Panc1 (cell line): ENCODE measurements at regions not wholly inside any gene's neighbourhood (a gene's known extent, or its start where the extent isn't known, plus 50 kb on each side); places are given as distances from the start of the nearest gene placed in this dataset.

Experiments
- ATAC-seq: fragments of 200-7000 bp; cut with Tn5 transposase; 2 replicates; pipeline ENCODE4 v1.9.1; 2020; ENCODE audit warnings: mild to moderate bottlenecking, moderate library complexity
- BruUV-seq: library from RNA; stranded (reverse); fragments of 400-500 nt; replicated peaks from 2 replicates; lab custom pipeline; 2021; lab: Mats Ljungman, UMichigan
- CTCF ChIA-PET: fragments of 300-600 bp; sonication (Branson Sonifier 250); formaldehyde crosslinking; loops from one replicate; lab custom pipeline; 2022; ENCODE audit warnings: antibody characterized with exemption; lab: Charles Lee
- POLR2A ChIA-PET: fragments of 300-600 bp; sonication (Branson Sonifier 250); formaldehyde crosslinking; loops from one replicate; lab custom pipeline; 2022; ENCODE audit warnings: antibody characterized with exemption; lab: Charles Lee
- DNase-seq: peaks from one replicate; pipeline ENCODE4 v3.0.0-alpha.2; 2010; ENCODE audit warnings: low read depth, low spot score
- H3K27ac ChIP-seq: 2 replicates; pipeline ENCODE4 v1.5.1; 2011; ENCODE audit warnings: mild to moderate bottlenecking, low read length, inconsistent platforms
- H3K27me3 ChIP-seq: fragments of 200-500 bp; sonication (Bioruptor generic); 2 replicates; pipeline ENCODE4 v1.6.0; 2014; ENCODE audit warnings: low read length, inconsistent platforms; ENCODE audit not compliant: control insufficient read depth, insufficient read depth
- H3K36me3 ChIP-seq: fragments of 200-500 bp; sonication (Bioruptor generic); 2 replicates; pipeline ENCODE4 v1.5.1; 2014; ENCODE audit warnings: inconsistent platforms, mild to moderate bottlenecking, low read length, moderate library complexity; ENCODE audit not compliant: control insufficient read depth, insufficient read depth
- H3K4me1 ChIP-seq: 2 replicates; pipeline ENCODE4 v1.5.1; 2011; ENCODE audit warnings: inconsistent platforms, mild to moderate bottlenecking, low read length, moderate library complexity; ENCODE audit not compliant: control insufficient read depth, insufficient read depth
- H3K4me3 ChIP-seq, 2 experiments: 2 replicates each; pipeline ENCODE4 v1.5.1; 2011 to 2012; ENCODE audit warnings: low read depth in 2 of 2, low read length in 2 of 2, mild to moderate bottlenecking in 2 of 2, inconsistent platforms in 1 of 2, moderate library complexity in 1 of 2
- H3K9me3 ChIP-seq: fragments of 200-500 bp; sonication (Bioruptor generic); 2 replicates; pipeline ENCODE4 v1.5.1; 2014; ENCODE audit warnings: low read depth, mild to moderate bottlenecking, inconsistent platforms, low read length, moderate library complexity; ENCODE audit not compliant: control insufficient read depth, insufficient read depth
- POLR2AphosphoS5 ChIP-seq: IDR thresholded peaks from 2 replicates; pipeline ENCODE4 v1.6.1; 2012; ENCODE audit warnings: mild to moderate bottlenecking, low read depth, low read length, moderate library complexity
- SIN3A ChIP-seq: IDR thresholded peaks from 2 replicates; pipeline ENCODE4 v1.6.1; 2012; ENCODE audit warnings: low read depth, mild to moderate bottlenecking, low read length, moderate library complexity, borderline replicate concordance; ENCODE audit not compliant: insufficient read depth
- TCF7L2 ChIP-seq: IDR thresholded peaks from 2 replicates; pipeline ENCODE4 v1.6.1; 2011; ENCODE audit warnings: mild to moderate bottlenecking, low read depth, low read length, inconsistent platforms
- in situ Hi-C: cut with HindIII; loops from 2 replicates; pipeline ENCODE4 v1.10.0; 2016; ENCODE audit warnings: low sequenced_read_pairs, low pct_unique_long_range_greater_than_20kb
- intact Hi-C: fragments of 100-400 bp; cut with micrococcal nuclease; formaldehyde crosslinking; loops from one replicate; pipeline ENCODE4 v1.10.0; 2022; ENCODE audit not compliant: unreplicated experiment
- TF ChIP-seq, protein P1 (sequence below): fragments of 450-650 bp; IDR thresholded peaks from 2 replicates; pipeline ENCODE4 v1.5.1; 2017; ENCODE audit warnings: mild to moderate bottlenecking
- TF ChIP-seq, protein P2 (sequence below), 2 experiments: IDR thresholded peaks; 2 replicates each; pipeline ENCODE4 v1.6.1; 2011 to 2012; ENCODE audit warnings: low read depth in 2 of 2, control low read depth in 1 of 2, low read length in 1 of 2, mild to moderate bottlenecking in 1 of 2, moderate library complexity in 1 of 2; ENCODE audit not compliant: insufficient read depth in 1 of 2

DNA sequence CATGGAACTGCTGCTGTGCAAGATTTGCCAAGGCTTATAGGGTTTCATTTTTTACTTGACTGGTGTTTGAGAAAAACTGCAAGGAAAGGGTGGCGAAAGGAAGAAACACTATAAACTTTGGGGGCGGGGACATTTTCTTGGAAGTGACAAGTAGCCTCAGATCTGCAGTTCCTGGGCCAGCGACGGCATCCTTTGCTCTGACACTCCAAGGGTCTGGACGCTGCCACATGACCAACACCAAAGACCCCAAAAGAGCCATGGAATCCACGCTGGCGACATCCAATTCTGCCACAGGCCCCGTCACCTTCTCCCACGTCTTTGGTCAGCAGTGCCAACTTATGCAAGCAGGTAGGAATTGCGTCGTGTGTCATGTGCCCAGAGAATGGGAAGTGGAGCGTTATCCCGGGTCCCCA, 193.4 kb downstream of the PRDM2 start:
- POLR2A ChIA-PET, result no interaction called here
- H3K9me3 ChIP-seq, result no peaks in the 10 kb centered on the region
- no peak for ATAC-seq
- no TSS peak for BruUV-seq
- TF ChIP-seq TCF7L2 (no peak), POLR2AphosphoS5 (no peak), SIN3A (no peak)
- TF ChIP-seq, protein P1, sequence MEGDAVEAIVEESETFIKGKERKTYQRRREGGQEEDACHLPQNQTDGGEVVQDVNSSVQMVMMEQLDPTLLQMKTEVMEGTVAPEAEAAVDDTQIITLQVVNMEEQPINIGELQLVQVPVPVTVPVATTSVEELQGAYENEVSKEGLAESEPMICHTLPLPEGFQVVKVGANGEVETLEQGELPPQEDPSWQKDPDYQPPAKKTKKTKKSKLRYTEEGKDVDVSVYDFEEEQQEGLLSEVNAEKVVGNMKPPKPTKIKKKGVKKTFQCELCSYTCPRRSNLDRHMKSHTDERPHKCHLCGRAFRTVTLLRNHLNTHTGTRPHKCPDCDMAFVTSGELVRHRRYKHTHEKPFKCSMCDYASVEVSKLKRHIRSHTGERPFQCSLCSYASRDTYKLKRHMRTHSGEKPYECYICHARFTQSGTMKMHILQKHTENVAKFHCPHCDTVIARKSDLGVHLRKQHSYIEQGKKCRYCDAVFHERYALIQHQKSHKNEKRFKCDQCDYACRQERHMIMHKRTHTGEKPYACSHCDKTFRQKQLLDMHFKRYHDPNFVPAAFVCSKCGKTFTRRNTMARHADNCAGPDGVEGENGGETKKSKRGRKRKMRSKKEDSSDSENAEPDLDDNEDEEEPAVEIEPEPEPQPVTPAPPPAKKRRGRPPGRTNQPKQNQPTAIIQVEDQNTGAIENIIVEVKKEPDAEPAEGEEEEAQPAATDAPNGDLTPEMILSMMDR, result no peak
- H3K4me3 ChIP-seq, result peak overlapping the region; percentile 13 to 23; a peak in 3 of 4 replicates
- in situ Hi-C loops (no loop called here), intact Hi-C loops (no loop called here)
- CTCF ChIA-PET, result no interaction called here
- no peak overlapping the region for H3K27ac ChIP-seq
- H3K4me1 ChIP-seq, result no peaks in the 10 kb centered on the region
- H3K36me3 ChIP-seq, result no peaks in the 10 kb centered on the region
- DNase-seq, result no peak
- H3K27me3 ChIP-seq, result peaks cover 30% of the 10 kb centered on the region

DNA sequence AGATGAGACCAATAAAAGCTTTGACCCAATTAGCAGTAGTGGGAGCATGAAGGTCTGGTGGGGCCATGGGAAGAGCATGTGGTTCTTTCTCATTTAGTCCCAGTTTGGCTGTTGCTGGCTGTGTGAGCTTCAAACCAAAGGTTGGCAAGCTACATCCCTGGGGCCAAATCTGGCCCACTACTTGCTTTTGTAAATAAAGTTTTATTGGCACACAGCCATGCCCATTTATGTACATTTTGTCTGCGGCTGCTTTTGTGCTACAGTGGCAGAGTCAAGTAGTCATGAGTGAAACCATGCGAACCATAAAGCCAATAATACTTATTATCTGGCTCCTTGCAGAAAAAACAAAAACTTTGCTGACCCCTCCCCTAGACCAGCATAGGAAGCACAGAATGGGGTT, 196.9 kb downstream of the PRDM2 start:
- no TSS peak for BruUV-seq
- no peak for ATAC-seq

More for the DNA sequence above, 196.9 kb downstream of the PRDM2 start:
- no peak overlapping the region for H3K4me3 ChIP-seq
- H3K36me3 ChIP-seq, result no peaks in the 10 kb centered on the region
- in situ Hi-C loops, result no loop called here
- ChIA-PET POLR2A (no interaction called here), CTCF (no interaction called here)
- TF ChIP-seq TCF7L2 (no peak), POLR2AphosphoS5 (no peak), SIN3A (no peak)
- TF ChIP-seq, protein P1, result no peak
- TF ChIP-seq, protein P2, sequence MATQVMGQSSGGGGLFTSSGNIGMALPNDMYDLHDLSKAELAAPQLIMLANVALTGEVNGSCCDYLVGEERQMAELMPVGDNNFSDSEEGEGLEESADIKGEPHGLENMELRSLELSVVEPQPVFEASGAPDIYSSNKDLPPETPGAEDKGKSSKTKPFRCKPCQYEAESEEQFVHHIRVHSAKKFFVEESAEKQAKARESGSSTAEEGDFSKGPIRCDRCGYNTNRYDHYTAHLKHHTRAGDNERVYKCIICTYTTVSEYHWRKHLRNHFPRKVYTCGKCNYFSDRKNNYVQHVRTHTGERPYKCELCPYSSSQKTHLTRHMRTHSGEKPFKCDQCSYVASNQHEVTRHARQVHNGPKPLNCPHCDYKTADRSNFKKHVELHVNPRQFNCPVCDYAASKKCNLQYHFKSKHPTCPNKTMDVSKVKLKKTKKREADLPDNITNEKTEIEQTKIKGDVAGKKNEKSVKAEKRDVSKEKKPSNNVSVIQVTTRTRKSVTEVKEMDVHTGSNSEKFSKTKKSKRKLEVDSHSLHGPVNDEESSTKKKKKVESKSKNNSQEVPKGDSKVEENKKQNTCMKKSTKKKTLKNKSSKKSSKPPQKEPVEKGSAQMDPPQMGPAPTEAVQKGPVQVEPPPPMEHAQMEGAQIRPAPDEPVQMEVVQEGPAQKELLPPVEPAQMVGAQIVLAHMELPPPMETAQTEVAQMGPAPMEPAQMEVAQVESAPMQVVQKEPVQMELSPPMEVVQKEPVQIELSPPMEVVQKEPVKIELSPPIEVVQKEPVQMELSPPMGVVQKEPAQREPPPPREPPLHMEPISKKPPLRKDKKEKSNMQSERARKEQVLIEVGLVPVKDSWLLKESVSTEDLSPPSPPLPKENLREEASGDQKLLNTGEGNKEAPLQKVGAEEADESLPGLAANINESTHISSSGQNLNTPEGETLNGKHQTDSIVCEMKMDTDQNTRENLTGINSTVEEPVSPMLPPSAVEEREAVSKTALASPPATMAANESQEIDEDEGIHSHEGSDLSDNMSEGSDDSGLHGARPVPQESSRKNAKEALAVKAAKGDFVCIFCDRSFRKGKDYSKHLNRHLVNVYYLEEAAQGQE (IDR thresholded peaks at IDR 0.05; ENCODE audit: insufficient read depth in 1 of 2, low read depth in 2 of 2, low read length in 1 of 2), result no peak
- no peak for DNase-seq
- no peaks in the 10 kb centered on the region for H3K4me1 ChIP-seq
- intact Hi-C loops, result no loop called here
- peaks cover 5% of the 10 kb centered on the region for H3K27me3 ChIP-seq
- no peak overlapping the region for H3K27ac ChIP-seq
- no peaks in the 10 kb centered on the region for H3K9me3 ChIP-seq
